AG04450 (cell line): ENCODE measurements at regions not wholly inside any gene's neighbourhood (a gene's known extent, or its start where the extent isn't known, plus 50 kb on each side); places are given as distances from the start of the nearest gene placed in this dataset.

ENCODE experiments used
- CTCF ChIA-PET: fragments of 300-600, 350-600 bp; formaldehyde crosslinking; extraction: SDS; loops from one replicate; lab custom pipeline; 2022; ENCODE audit warnings: antibody characterized with exemption, inconsistent platforms; lab: Charles Lee
- POLR2A ChIA-PET: fragments of 350-600 bp; formaldehyde crosslinking; extraction: SDS; loops from one replicate; lab custom pipeline; 2021; ENCODE audit warnings: antibody characterized with exemption, inconsistent platforms; lab: Yijun Ruan, JAX
- DNase-seq: peaks from one replicate; pipeline ENCODE4 v3.0.0-alpha.2; 2011; ENCODE audit warnings: low read depth, low spot score
- H3K27ac ChIP-seq: one replicate; pipeline ENCODE4 v1.5.1; 2012; ENCODE audit warnings: low read depth, low read length, control low read depth
- H3K27me3 ChIP-seq: one replicate; pipeline ENCODE4 v1.6.0; 2012; ENCODE audit warnings: low read length; ENCODE audit not compliant: control insufficient read depth, insufficient read depth
- H3K4me3 ChIP-seq: 2 replicates; pipeline ENCODE4 v1.5.1; 2011; ENCODE audit warnings: mild to moderate bottlenecking, low read depth, low read length, control low read depth
- H3K9me3 ChIP-seq: 2 replicates; pipeline ENCODE4 v1.5.1; 2012; ENCODE audit warnings: low read length; ENCODE audit not compliant: control insufficient read depth, insufficient read depth
- TF ChIP-seq, protein P1 (sequence below): IDR thresholded peaks from 2 replicates; pipeline ENCODE4 v1.5.1; 2011; ENCODE audit warnings: low read depth, low read length, control low read depth, inconsistent platforms

DNA sequence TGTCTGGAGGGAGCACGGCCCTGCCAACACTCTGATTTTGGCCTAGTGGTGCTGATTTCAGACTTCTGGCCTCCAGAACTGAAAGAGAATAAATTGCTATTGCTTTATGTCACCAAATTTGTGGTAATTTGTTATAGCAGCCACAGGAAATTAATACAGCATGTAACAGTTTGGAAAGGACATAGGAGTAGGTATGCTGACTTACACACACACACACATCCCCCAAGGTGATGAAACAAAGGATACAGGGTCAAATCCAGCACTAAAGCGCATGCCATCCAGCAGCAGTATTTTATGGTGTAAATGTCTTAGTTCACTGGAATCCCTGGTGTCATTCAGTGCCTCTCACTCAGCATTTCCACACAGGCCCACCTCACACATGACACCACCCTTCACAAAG lies 72.2 kb upstream of the MAN1A2 start:
- TF ChIP-seq, protein P1, sequence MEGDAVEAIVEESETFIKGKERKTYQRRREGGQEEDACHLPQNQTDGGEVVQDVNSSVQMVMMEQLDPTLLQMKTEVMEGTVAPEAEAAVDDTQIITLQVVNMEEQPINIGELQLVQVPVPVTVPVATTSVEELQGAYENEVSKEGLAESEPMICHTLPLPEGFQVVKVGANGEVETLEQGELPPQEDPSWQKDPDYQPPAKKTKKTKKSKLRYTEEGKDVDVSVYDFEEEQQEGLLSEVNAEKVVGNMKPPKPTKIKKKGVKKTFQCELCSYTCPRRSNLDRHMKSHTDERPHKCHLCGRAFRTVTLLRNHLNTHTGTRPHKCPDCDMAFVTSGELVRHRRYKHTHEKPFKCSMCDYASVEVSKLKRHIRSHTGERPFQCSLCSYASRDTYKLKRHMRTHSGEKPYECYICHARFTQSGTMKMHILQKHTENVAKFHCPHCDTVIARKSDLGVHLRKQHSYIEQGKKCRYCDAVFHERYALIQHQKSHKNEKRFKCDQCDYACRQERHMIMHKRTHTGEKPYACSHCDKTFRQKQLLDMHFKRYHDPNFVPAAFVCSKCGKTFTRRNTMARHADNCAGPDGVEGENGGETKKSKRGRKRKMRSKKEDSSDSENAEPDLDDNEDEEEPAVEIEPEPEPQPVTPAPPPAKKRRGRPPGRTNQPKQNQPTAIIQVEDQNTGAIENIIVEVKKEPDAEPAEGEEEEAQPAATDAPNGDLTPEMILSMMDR = no peak
- H3K27ac ChIP-seq = no peak overlapping the region
- H3K27me3 ChIP-seq = peaks cover 4% of the 10 kb centered on the region
- no peak overlapping the region for H3K4me3 ChIP-seq
- CTCF ChIA-PET = no interaction called here
- DNase-seq = no peak
- POLR2A ChIA-PET = no interaction called here
- H3K9me3 ChIP-seq = no peaks in the 10 kb centered on the region

DNA sequence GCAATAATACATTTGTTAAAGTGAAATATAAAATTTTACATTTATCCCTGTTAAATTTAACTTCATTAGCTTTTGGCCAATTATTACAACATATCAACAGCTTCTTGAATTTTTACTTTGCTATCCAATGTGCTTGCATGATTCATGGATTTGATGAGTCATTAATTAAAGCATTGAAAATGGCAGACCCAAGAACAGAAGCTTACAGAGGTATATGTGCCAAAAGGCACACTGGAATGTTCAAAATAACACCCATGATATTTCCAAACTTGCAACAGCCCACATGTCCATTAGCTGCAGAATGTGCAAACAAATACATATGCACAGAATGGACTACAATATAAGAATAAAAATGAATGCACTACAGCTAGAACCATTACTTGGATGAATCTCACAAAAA lies 76.4 kb upstream of the MAN1A2 start:
- no peak overlapping the region for H3K27ac ChIP-seq
- no peaks in the 10 kb centered on the region for H3K27me3 ChIP-seq
- no peaks in the 10 kb centered on the region for H3K9me3 ChIP-seq
- no peak overlapping the region for H3K4me3 ChIP-seq
- ChIA-PET CTCF (interaction anchor here (11.9 kb wide), 1 partner anchor 221 kb away, joined by 381 read pairs; no protein-coding TSS in a partner anchor), POLR2A (no interaction called here)
- DNase-seq = no peak
- TF ChIP-seq, protein P1 = no peak

DNA sequence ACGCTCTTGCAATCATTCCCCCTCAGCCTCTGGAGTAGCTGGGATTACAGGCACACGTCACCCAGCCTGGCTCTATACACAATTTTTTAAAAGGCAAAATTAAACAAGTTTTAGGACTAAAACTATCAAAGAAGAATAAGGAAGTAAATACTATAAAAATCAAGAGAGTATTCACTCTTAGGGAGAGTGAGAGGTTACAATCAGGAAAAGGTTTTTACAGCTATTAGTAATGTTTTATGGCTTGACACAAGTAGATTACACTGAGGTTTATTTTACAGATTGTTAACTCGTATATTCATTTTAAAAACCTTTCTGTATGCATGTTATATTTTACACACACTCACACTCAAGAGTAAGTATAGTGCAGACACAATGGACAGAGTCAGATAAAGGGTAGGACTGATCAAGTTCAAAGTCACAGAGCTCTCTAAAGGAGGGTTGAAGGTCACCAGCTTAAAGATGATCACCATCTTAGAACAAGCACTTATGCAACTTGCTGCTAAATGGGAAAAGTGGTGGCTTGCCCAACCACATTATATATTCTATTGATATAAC lies 77.9 kb upstream of the MAN1A2 start:
- Histone ChIP-seq H3K4me3 (no peak overlapping the region), H3K27ac (no peak overlapping the region), H3K9me3 (no peaks in the 10 kb centered on the region), H3K27me3 (no peaks in the 10 kb centered on the region)
- TF ChIP-seq, protein P1 = no peak
- CTCF ChIA-PET = interaction anchor here (1.0 to 11.9 kb wide), 2 partner anchors 219 to 230 kb away, joined by 4 to 381 read pairs; no protein-coding TSS in a partner anchor
- no peak for DNase-seq
- POLR2A ChIA-PET = no interaction called here

DNA sequence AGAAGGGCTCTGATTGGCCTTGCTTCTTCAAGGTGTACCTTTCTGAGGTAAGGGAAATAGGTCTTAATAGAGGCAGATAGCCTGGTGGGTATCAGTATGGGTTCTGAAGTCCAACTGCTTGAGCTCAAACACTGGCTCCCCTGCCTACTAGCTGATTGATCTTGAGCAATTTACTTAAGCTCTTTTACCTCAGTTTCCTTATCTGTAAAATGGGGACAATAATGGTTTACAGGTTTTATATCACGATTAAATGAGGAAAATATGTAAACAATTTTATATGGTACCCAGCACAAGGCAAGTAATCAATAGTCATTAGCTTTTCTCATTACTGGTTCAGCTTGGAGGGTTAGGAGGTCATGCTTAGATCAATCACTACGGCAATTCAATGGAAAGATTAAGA lies 75.8 kb upstream of the VTCN1 start:
- Histone ChIP-seq H3K27me3 (no peaks in the 10 kb centered on the region), H3K4me3 (no peak overlapping the region), H3K27ac (no peak overlapping the region), H3K9me3 (no peaks in the 10 kb centered on the region)
- ChIA-PET CTCF (interaction anchor here (0.7 to 11.9 kb wide), 4 partner anchors 10 to 224 kb away, joined by 3 to 381 read pairs (median 44); no protein-coding TSS in a partner anchor), POLR2A (no interaction called here)
- TF ChIP-seq, protein P1 = no peak
- DNase-seq = no peak

DNA sequence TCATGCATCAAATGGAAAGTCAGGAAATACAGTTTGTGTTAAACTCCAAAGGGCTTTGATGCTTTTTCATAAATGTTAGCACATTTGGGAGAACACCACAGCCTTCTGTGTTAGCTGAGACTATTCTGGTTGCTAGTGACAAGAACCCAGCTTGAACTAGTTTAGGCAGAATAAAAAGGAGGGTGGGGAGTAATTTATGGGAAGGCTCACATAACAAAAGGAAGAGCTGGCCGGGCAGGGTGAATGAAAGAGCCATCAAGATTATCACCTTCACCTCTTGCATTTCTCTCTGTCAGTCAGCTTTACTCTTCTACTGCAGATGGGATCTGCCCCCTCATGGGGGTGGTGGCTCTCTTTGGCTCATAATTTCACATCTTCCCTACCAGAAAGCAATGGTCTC lies 75.4 kb upstream of the VTCN1 start:
- ChIA-PET CTCF (interaction anchor here (2.8 to 11.9 kb wide), 3 partner anchors 159 to 224 kb away, joined by 19 to 381 read pairs (median 69); no protein-coding TSS in a partner anchor), POLR2A (no interaction called here)
- TF ChIP-seq, protein P1 = no peak
- no peak overlapping the region for H3K27ac ChIP-seq
- no peaks in the 10 kb centered on the region for H3K9me3 ChIP-seq
- no peak overlapping the region for H3K4me3 ChIP-seq
- DNase-seq = no peak
- no peaks in the 10 kb centered on the region for H3K27me3 ChIP-seq
